Mucosa of rectum (tissue), 2 donors: ENCODE measurements at regions not wholly inside any gene's neighbourhood (a gene's known extent, or its start where the extent isn't known, plus 50 kb on each side); places are given as distances from the start of the nearest gene placed in this dataset.

Experiments
- H3K27ac ChIP-seq, 2 donors: one replicate each; pipeline ENCODE4 v1.7.0; 2013; ENCODE audit warnings: inconsistent platforms in 2 of 2, low read depth in 2 of 2, low read length in 2 of 2
- H3K27me3 ChIP-seq, 2 donors: one replicate each; pipeline ENCODE4 v1.7.0; 2013; ENCODE audit warnings: low read length in 2 of 2; ENCODE audit not compliant: control insufficient read depth in 2 of 2, insufficient read depth in 2 of 2
- H3K36me3 ChIP-seq, 2 donors: one replicate each; pipeline ENCODE4 v1.7.0; 2013; ENCODE audit warnings: low read length in 2 of 2; ENCODE audit not compliant: control insufficient read depth in 2 of 2, insufficient read depth in 2 of 2
- H3K4me1 ChIP-seq, 2 donors: one replicate each; pipeline ENCODE4 v1.7.0; 2013; ENCODE audit warnings: low read length in 2 of 2, mild to moderate bottlenecking in 1 of 2; ENCODE audit not compliant: control insufficient read depth in 2 of 2, insufficient read depth in 2 of 2
- H3K4me3 ChIP-seq, 2 donors: one replicate each; pipeline ENCODE4 v1.7.0; 2013; ENCODE audit warnings: low read length in 2 of 2
- H3K9ac ChIP-seq, 2 donors: one replicate each; pipeline ENCODE4 v1.7.0; 2013; ENCODE audit warnings: low read length in 2 of 2, low read depth in 1 of 2, mild to moderate bottlenecking in 1 of 2
- H3K9me3 ChIP-seq, 2 donors: one replicate each; pipeline ENCODE4 v1.7.0; 2013; ENCODE audit warnings: low read length in 2 of 2; ENCODE audit not compliant: control insufficient read depth in 2 of 2
- donor health status: healthy.
- donor health status: Normal muscosa, but diverticular disease.

- Histone ChIP-seq H3K36me3 (no peaks in the 10 kb centered on the region), H3K4me3 (no peak overlapping the region), H3K27me3 (no peaks in the 10 kb centered on the region), H3K4me1 (no peaks in the 10 kb centered on the region), H3K9me3 (no peaks in the 10 kb centered on the region), H3K27ac (no peak overlapping the region), H3K9ac (no peak overlapping the region)
Observed at GRCh38 chr2:52145005-52145404, 1113.1 kb upstream of the NRXN1 start.

DNA sequence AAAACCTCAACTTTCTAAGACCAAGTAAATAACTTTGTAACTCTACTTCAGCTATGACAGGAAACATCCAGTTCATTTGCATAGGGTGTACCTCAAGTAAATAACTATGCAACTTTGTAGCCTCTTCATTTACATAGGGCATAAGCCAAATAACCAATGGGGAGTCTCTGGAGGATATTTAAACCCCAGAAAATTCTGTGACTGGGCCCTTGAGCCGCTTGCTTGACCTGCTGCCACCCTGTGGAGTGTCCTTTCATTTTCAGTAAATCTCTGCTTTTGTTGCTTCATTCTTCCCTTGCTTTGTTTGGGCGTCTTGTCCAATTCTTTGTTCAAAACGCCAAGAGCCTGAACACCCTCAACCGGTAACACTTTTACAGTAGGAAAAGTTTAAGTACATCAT is 1112.7 kb upstream of the NRXN1 start:
- no peaks in the 10 kb centered on the region for H3K36me3 ChIP-seq
- no peak overlapping the region for H3K4me3 ChIP-seq
- H3K27me3 ChIP-seq, result no peaks in the 10 kb centered on the region
- H3K4me1 ChIP-seq, result no peaks in the 10 kb centered on the region
- H3K27ac ChIP-seq, result no peak overlapping the region
- H3K9ac ChIP-seq, result no peak overlapping the region
- H3K9me3 ChIP-seq, result no peaks in the 10 kb centered on the region

GRCh38 chr2:52141076-52141475 is 1109.1 kb upstream of the NRXN1 start:
- H3K36me3 ChIP-seq, result no peaks in the 10 kb centered on the region
- no peak overlapping the region for H3K4me3 ChIP-seq
- no peak overlapping the region for H3K27ac ChIP-seq
- no peaks in the 10 kb centered on the region for H3K9me3 ChIP-seq
- H3K4me1 ChIP-seq, result no peaks in the 10 kb centered on the region
- H3K9ac ChIP-seq, result no peak overlapping the region
- H3K27me3 ChIP-seq, result no peaks in the 10 kb centered on the region

- Histone ChIP-seq H3K4me1 (no peaks in the 10 kb centered on the region), H3K9ac (no peak overlapping the region), H3K36me3 (no peaks in the 10 kb centered on the region), H3K27me3 (no peaks in the 10 kb centered on the region), H3K4me3 (no peak overlapping the region), H3K27ac (no peak overlapping the region), H3K9me3 (no peaks in the 10 kb centered on the region)
Observed at GRCh38 chr2:52139241-52139640, 1107.3 kb upstream of the NRXN1 start.

- H3K36me3 ChIP-seq, result no peaks in the 10 kb centered on the region
- H3K4me1 ChIP-seq, result no peaks in the 10 kb centered on the region
- H3K4me3 ChIP-seq, result no peak overlapping the region
- H3K27ac ChIP-seq, result no peak overlapping the region
- H3K9ac ChIP-seq, result no peak overlapping the region
- H3K9me3 ChIP-seq, result no peaks in the 10 kb centered on the region
- H3K27me3 ChIP-seq, result no peaks in the 10 kb centered on the region
Observed at GRCh38 chr2:52135235-52135634, 1103.3 kb upstream of the NRXN1 start.

DNA sequence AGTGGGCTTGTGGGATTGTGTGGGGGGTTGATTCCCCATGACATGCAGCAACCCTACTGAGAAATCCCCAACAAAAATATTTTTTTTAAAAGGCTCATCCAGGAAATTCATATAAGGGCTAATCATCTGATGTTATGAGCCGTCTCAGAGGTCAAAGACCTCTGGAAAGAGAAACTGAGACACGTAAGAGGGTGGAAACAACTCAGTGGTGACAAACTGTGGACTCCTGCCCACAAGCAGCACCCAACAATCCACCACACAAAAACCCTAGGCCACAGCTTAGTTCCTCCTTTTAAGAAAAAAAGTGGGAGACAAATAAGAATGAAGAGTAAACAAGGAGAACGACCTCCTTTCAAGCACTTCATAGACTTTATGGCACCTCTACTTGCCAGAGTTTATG is 1096.1 kb upstream of the NRXN1 start:
- Histone ChIP-seq H3K36me3 (no peaks in the 10 kb centered on the region), H3K27me3 (no peaks in the 10 kb centered on the region), H3K9me3 (no peaks in the 10 kb centered on the region), H3K4me1 (no peaks in the 10 kb centered on the region), H3K4me3 (no peak overlapping the region), H3K9ac (no peak overlapping the region), H3K27ac (no peak overlapping the region)

DNA sequence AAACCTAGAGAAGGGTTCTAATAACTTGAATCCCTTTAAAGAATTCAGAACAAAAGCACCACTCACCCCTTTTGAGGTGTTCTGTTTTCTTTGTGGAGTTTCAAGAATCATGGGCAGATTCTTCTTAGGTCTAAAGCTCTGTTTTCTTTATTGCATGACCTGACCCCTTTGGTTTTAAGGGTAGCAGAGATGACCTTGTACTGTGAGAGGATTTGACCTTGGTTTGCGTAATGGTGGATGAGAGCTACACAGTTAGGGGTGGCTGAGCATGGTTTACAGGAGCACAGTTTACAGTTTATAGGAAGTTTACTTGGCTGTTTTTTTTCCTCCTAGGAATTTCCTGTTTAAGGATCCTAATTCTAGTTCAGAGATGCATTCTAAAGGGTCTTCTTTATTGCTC is 1095.6 kb upstream of the NRXN1 start:
- H3K9ac ChIP-seq, result no peak overlapping the region
- no peak overlapping the region for H3K27ac ChIP-seq
- no peaks in the 10 kb centered on the region for H3K27me3 ChIP-seq
- H3K36me3 ChIP-seq, result no peaks in the 10 kb centered on the region
- no peak overlapping the region for H3K4me3 ChIP-seq
- no peaks in the 10 kb centered on the region for H3K9me3 ChIP-seq
- H3K4me1 ChIP-seq, result no peaks in the 10 kb centered on the region

- H3K27me3 ChIP-seq, result no peaks in the 10 kb centered on the region
- H3K27ac ChIP-seq, result no peak overlapping the region
- no peak overlapping the region for H3K4me3 ChIP-seq
- no peak overlapping the region for H3K9ac ChIP-seq
- H3K36me3 ChIP-seq, result no peaks in the 10 kb centered on the region
- H3K9me3 ChIP-seq, result no peaks in the 10 kb centered on the region
- no peaks in the 10 kb centered on the region for H3K4me1 ChIP-seq
Observed at GRCh38 chr2:52117299-52117698, 1085.4 kb upstream of the NRXN1 start.

DNA sequence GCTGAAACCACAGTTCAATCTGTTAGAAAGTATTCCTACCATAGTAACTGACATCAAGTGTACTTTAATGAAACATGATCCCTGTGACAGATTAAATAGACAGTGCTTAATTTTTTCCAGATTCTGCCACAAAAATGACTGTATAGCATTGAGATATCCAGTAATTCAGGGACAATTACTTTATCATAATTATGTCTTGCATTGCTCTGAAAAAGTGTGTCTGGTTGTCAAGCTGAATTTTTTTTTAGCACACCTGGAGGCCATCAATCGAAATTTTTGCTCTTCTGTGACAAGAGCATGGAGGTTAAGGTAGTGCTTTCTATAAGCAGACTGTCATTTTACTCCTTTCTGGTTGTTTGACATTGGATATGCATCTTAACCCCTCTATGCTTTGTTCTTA is 1083.8 kb upstream of the NRXN1 start:
- no peak overlapping the region for H3K4me3 ChIP-seq
- H3K9me3 ChIP-seq, result no peaks in the 10 kb centered on the region
- H3K9ac ChIP-seq, result no peak overlapping the region
- no peaks in the 10 kb centered on the region for H3K36me3 ChIP-seq
- H3K27ac ChIP-seq, result no peak overlapping the region
- H3K27me3 ChIP-seq, result no peaks in the 10 kb centered on the region
- no peaks in the 10 kb centered on the region for H3K4me1 ChIP-seq

DNA sequence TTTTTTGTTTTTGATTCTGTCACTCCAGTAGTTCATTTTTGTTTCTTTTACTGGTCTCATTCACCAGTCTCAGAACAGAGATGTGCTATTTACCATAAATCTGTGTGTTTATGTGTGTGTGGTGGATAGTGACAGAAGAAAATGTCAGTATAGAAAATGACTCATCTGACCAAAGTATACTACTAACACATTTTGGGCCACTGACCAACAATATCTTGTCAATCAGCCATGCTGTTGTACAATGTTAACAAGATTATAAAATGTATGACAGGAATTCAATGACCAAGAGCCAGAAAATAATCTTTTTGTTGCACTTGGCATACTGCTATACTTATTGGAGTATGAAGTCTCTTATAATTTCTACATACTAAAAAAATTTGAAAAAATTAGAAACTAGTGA is 1081.4 kb upstream of the NRXN1 start:
- Histone ChIP-seq H3K27me3 (no peaks in the 10 kb centered on the region), H3K9ac (no peak overlapping the region), H3K4me1 (no peaks in the 10 kb centered on the region)

DNA sequence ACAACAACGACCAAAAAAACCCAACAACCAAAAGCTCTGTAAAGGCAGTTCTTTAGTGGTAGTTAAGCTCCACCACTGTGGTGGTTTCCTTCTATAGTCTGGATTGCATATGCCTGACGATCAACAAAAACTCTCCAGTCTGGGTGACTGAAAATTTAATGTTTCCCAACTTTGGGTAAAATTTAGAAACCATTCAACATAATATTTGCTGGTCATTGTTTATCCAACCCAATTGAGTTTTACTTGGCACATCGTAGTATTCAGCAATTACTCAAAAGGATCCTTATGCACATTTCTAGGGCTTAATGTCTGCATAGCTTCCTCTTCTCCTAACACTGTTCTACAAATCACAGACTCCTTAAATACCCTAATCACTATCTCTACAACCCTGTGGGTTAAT is 1080.2 kb upstream of the NRXN1 start:
- H3K27ac ChIP-seq, result no peak overlapping the region
- H3K9me3 ChIP-seq, result no peaks in the 10 kb centered on the region
- H3K4me1 ChIP-seq, result no peaks in the 10 kb centered on the region
- H3K9ac ChIP-seq, result no peak overlapping the region
- no peaks in the 10 kb centered on the region for H3K36me3 ChIP-seq
- H3K27me3 ChIP-seq, result no peaks in the 10 kb centered on the region
- no peak overlapping the region for H3K4me3 ChIP-seq

More for the DNA sequence above, 1081.4 kb upstream of the NRXN1 start:
- Histone ChIP-seq H3K36me3 (no peaks in the 10 kb centered on the region), H3K27ac (no peak overlapping the region), H3K4me3 (no peak overlapping the region), H3K9me3 (no peaks in the 10 kb centered on the region)
